Hippocampal formation (tissue), 2 donors: ENCODE measurements at regions not wholly inside any gene's neighbourhood (a gene's known extent, or its start where the extent isn't known, plus 50 kb on each side); places are given as distances from the start of the nearest gene placed in this dataset.

Source experiments
- DNase-seq, 2 donors: peaks; one replicate each; lab custom pipeline; 2025; lab: John Stamatoyannopoulos, UW

DNA sequence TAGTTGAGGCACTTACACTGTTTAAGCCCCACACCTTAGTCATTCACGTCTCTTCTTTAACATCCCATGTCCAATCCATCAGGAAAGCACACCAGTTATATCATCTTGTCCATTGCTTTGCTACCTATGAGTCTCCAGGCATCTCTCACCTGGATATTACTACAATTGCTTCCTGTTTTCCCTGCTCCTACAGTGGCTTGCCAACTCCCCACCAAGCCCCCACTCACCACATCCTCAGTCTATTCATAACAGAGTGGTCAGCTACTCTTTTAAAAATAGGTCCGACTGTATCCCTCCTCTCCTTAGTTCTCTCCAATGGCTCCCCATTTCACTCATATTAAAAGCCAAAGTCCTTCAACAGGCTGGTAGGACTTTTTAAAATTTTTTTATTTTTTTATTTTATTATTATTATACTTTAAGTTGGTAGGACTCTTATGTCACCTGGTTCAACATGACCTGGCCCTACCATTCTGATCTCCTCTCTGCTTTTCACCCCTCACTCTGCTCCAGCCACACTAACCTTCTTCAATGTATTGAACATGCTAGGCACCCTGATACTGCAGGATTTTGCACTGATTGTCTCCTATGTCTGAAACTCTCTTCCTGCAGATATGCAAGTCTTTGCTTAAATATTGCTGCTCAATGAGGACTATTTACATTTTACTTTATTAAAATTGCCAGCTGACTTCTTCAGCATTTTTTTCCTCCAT is 253.2 kb downstream of the CYRIA start:
- DNase-seq = no peak

DNA sequence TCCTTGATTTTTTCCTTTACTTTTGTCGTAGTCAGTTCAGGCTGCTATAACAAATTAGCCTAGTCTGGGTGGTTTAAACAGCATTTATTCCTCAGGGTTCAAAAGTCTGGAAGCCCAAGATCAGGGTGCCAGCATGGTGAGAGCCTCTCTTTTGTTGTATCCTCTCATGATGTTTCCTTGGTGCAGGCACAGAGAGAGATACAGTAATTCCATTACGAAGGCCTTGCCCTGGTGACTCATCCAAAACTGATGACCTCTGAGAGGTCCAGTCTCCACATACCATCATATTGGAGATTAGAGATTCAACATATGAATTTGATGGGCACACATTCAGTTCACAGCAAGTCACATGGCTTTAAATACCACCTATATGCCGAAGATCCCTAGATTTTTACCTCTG is 253.8 kb downstream of the CYRIA start:
- no peak for DNase-seq

DNA sequence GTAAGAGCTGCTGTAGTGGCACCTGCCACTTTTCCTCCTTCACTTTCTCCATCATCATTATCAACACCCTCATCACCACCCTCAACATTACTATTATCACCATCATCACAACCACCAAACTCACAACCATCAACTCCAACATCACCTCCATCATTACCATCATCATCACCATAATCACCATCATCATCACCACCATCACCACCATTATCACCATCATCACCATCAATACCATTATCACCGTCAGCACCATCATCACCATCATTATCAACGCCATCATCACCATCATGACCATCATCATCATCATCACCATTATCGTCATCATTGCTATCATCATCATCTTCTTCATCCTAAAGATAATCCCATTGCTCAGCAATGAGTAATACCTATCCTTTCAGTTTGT is 255.8 kb downstream of the CYRIA start:
- no peak for DNase-seq

DNA sequence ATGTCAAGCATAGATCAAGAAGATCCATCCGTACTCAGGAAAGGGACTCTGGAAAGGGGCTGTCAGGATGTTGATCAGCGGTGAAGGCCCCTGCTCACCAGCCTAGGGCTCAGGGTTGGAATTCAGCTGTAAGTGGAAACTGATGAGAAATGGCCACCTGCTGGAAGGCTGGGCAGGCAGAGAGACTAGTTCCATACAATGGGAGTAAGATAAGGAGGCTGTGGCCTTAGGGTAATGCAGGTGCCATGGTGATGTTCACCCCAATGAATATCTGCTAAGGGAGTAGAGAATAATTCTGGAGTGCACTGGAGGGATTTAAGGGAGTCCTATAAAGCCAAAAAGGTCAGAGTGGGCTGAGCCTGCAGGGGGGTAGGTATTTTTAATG is 256.6 kb downstream of the CYRIA start:
- DNase-seq = no peak

DNA sequence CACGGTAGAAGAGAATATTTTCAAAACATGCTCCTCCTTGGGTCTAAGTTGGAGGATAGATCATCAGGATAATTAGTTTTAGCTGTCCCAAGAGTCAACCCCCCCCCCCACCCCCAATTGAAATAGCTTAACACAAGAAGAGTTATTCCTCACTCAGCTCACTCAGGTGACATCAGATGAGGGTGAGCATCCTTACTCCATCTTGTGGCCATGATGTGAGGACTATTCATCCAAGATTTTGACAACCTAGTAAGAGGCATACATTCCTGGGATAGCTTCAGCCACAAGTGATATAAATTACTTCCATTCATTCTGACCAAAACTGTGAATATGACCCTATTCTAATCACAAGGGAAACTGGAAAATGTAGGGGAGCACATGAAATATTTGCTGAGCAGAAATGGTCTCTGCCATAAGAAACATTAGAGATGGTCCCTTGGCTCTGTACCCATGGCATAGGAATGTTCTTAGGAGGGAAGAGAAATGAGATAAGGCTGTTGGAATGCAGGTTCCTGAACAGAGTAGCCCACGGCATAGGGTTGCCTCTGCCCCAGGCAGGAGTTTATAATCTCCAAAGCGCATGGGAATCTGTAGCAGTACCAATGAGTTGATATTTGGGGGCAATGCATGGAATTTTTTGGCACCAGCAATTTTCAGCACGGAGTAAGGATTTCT is 257.2 kb downstream of the CYRIA start:
- no peak for DNase-seq

DNA sequence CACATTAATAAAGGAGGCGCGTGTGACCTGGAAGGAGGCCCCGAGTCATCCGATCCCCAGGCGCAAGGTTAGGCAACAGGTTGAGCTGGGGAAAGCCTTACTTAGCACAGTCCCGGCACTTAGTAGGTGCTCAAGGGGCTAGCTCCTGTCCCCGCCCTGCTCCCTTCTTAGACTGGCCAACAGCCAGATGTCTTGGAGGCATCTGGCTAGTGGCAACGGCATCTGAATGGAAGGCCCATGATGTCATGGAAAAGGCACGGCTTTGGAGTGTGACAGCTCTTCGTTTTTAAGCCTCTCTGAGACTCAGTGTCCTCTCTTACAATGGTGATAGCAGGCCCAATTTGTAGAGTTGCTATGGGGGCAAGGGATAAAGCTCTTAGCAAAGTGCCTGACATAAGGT is 258.3 kb downstream of the CYRIA start:
- DNase-seq = no peak

DNA sequence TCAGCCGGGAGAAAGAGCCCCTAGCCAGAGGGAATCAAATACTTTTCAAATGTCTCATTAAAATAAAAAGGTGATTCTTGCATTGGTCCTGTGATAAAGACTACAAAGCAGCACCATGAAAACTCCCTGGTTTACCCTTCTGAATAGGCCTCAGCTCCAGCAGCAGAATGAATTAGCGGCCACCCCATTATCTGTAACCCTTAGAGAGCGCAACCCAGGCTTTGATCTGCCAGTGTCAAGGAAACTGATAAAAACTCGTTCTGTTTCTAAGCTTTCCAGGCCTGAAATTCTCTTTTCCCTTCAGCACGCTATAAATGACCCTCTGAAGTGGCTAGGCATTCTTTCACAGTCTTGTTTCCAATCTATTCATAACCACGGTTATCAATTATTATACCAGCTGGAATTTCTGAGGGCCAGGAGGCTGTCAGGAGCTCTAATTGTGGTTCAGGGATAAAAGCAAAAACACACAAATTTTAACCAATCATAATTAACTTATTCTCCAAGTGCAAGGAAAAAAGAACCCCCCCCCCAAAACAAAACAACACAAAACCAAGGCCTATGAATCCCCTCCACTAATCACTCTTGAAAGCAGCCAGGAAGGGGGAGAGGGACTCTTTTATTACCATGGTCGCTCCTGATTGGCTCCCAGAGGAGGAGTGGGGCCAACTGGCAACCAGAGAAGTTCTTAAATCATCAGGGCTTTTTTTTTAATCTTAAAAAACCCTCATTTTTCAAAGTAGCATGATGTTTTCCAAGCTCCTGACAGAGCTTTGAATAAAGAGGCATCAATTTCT is 258.9 kb downstream of the CYRIA start:
- DNase-seq = no peak

DNA sequence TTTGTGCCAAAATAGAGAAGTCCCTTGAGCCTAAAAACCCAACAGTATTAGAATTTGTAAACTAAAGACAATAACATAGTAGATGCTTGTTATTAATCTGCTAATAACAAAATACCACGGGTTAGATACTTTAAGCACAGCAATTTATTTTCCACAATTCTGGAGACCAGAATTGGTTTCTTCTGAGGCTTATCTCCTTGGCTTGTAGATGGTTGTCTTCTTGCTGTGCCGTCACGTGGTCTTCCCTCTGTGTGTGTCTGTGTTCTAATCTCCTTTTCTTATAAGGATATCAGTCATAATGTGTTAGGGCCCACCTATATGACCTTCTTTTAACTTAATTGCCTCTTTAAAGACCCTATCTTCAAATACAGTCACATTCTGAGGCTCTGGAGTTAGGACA is 260.1 kb downstream of the CYRIA start:
- DNase-seq = no peak

DNA sequence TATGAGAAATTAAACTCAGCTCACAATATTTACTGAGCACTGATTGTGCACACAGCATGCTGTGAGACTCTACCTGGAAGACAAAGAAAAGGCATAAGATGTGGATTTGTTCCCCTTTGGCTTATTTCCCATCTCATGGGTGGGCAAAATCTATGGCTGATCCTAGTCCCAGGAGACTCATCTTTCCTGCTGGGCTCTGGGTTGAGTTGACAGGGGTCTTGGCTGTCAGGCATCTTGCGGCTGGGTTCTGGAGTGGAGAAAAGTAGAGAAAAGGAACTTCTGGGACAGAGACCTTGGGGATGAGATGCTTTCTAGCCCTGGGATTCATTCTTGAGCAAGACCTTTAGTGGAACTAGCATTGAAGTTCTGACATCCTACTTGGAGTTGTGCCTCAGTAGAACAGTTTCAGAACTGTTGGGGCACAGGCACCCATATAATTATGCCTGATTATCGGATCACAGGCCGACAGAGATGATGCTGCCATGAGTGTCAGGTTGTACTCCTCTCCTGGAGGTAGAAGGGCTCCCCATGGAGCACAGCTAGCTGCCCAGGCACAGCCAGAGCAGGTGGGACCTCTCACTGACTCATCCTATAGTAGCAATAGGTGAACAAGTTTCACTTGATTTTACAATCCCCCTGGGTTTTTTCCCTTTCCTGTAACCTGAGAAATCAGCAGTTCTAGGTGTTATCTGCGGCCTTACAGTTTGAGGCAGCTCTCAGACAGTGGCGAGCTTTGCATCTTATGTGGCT is 260.9 kb downstream of the CYRIA start:
- no peak for DNase-seq

DNA sequence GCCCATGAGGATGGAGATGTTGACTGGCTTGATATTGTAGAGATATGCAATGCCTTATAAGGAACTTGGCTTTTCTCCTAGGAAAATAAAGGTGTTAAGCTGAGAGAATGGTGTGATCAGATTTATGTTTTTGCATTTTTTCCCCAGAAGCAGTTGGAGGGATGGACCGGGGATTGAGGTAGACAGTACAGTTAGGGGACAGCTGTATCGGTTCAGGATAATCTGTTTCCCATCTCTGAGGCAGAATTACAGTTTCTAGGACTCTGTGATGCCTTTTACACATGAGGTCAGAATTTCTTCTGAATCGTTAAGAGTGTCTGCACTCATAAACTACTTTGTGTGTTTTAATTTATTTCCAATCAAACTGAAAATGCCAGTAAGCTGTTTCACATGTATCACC is 261.5 kb downstream of the CYRIA start:
- no peak for DNase-seq

DNA sequence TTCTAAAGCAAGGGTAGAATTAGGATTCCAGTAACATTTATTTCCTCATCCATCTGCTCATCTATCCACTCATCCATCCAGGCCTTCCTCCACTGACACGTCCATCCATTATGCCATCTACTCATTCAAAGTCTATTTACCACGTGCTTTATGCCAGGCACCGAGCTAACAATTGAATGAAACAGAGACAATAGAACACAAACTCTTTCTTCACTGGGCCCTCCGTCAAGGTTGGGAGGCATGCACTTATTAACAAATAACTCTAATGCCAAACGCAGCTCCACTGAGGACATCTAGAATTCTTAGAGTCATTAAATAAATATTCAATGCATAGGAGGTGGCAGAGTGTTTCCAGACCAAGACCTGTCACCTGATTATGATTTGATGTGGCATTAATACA is 262.7 kb downstream of the CYRIA start:
- no peak for DNase-seq

DNA sequence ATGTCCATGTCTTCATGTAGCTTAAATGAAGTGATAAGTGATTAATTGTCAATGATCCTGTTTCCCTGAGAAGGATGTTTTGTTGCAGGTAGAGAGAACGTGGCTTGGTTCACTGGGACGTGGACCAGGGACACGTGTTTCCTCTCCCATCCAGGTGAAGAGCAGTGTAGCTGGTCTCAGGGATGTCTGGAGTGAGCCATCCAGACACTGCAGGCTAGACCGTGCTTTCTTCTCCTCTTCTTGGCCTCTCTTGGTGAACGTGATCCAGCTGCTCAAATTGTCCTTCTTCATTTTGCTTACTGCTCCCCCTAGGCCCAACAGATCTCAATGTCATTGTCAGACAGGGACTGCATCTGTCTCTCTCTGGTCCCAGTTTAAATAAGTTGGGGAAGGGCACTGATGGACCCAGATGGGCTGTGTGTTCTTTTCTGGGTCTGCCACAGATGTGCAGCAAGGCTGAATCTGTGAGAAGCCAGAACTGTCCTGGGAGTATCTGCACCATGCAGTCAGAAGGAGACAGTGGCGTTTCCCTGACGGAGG is 263.8 kb downstream of the CYRIA start:
- no peak for DNase-seq

DNA sequence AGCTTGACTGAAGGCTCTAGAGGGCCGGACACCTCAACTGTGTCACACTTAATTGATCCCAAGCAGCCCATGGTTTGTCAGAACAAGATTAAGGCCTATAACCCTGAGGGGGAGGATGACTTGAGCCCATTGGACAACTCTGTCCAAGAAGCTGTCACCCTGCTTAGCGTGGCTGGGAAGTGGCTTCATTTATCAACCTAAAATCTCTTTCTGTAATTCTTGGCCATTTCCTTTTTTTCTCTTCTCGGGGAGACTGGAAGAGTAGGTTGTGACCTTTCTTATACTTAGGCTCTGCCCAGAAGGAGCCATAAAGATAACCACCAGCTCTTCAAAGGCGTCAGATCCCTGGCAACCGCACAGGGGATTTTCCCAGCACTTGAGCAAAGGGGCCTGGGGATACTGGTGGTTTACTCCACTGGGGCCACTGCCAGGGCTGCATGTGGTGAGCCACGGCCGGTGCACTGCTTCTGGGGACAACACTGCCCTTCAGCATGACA is 265.5 kb downstream of the CYRIA start:
- no peak for DNase-seq

DNA sequence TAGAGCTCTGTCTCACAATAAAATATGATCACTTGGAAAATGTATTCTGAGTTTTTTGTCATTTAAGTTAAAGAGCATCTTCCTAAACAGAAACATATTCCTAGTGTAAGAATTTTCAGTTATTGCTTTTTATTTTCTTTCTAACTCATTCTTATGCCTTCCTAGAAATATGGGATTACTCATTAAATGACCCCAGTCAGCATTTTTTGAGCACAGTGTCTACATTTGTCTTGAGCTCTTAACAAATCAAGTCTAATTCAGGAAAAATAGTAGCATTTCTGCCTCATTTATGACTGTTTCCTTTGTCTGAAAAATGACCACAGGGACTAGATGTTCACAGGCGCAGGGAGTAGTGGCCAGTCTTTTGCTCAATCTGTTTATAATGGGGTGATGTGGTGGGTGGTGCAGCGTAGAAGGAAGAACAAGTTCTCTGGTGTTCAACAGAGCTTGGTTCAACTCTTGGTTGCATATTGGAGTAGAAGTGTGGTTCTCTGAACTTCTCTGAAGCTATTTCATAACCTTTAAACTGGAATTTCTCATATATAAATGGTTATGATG is 267.1 kb downstream of the CYRIA start:
- DNase-seq = no peak

DNA sequence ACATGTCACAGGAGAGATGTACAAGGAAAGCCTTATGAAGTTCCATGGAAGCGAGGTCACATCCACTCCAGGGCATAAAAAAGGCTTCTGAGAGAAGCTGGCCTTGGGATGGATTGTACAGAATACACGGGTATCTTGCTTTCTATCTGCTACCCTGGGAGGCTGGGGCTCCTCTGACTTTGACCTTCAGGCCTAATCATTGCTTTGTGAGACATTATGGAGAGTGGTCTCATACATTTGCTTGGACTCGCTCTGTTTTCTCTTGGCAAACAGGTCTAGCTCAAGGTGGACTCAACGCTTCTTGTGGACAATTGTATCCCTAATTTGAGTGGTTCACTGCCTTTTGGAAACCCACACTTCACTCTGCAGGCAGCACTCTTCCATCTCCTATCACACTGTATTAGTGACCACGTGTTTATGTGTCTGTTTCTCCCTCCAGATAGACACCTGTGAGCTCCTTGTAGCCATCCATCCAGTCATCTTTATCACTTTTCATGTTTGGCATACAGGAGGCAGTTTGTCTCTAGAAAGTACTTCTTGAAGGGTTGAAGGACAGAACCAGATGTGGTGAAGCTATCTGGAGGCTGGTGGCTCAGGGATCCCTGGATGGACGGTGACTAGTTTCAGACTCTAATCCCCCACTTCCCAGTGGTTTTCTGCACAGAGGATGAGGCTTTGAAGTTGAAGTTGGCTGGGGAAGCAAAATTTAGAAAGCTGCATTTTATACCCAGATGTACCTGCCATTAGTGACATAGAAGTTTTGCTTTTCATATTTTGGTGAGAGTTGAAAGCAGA is 267.8 kb downstream of the CYRIA start:
- DNase-seq = no peak

DNA sequence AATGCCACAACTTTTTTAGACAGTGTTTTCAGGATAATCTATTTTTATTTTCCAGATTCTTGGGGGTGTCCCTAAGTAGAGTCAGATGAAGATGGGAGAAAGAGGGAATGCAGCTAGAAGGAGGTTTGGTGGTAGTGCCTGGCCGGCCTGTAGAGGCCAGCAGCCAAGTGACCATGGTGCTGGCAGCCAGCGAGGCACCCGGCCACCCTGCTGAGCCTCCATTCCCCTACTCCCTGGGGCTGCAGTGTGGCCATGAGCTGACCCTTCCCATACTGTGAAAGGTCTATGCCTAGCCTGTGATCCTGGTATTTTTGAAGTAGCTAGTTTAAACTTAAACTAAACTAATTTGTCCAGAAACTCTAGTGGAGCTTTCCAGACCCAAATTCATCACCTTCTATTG is 268.6 kb downstream of the CYRIA start:
- DNase-seq = no peak

DNA sequence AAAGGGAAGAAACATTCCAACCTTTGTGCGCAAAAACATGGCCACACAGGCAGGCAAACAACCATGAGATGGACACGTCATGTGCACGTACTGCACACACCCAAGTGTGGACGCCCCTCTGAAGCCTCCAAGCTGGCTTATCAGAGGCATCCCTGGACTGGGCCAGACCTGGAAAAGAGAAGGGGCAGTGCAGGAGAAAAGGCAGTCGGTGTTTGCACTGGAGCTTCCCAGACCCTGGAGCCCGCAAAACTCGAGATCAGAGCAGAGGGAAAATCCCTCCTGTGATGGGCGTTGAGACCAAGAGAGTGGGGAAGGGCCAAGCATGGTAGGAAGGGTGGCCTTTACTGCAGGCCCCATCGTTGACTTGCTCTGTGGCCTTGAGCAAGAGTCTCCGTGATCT is 269.5 kb downstream of the CYRIA start:
- DNase-seq = no peak

DNA sequence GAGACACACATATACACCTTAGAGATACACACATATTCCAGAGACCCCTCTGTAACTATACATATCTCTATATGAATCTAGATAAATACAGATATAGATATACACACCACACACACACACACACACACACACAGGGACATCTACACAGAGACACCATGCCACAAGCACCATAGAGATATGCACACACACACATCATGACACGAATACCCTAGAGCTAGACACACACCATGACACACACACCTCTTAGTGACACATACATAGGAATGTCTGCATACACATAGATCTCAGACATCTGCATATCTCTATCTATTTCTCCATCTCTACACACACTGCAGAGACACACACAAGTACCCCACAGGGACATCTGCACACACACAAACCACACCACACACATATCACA is 270.0 kb downstream of the CYRIA start:
- no peak for DNase-seq

DNA sequence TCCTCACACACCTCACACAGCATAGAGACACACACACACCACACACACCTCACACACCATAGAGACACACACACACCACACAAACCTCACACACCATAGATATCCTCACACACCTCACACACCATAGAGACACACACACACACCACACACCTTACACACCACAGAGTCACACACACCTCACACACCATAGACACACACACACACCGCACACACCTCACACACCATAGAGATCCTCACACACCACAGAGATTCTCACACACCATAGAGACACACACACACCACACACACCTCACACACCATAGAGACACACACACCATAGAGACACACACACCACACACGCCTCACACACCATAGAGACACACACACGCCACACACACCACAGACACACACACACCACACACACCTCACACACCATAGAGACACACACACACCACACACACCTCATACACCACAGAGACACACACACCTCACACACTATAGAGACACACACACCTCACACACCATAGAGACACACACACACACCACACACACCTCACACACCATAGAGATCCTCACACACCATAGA is 270.6 kb downstream of the CYRIA start:
- DNase-seq = no peak
